ENCODE measurements at regions not wholly inside any gene's neighbourhood (a gene's known extent, or its start where the extent isn't known, plus 50 kb on each side); places are given as distances from the start of the nearest gene placed in this dataset.

DNA sequence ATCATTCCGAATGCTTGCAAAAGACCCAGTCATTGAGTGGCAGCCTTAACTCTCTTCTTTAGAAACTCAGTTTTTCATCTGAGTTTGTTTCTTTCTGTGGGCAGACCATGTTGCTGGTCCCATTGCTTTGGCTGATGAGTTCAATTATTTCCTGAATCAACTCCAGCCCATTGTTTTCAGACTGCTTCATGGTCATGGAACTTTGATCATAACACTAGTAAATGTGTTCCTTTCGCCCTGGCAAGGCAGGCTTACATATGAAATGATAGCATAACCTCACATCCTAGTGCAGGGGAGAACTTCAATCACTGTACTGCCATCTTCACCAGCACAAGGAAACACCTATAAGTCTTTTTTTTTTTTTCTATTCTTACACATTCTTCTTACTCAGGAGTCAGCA, 50.0 kb upstream of the DUSP10 start:
- DNase-seq (ENCODE audit: low read depth, low spot score), result no peak

Data from astrocyte of the hippocampus (primary cell).